ENCODE measurements at regions not wholly inside any gene's neighbourhood (a gene's known extent, or its start where the extent isn't known, plus 50 kb on each side); places are given as distances from the start of the nearest gene placed in this dataset.

GRCh38 chr6:119865466-119866350, 516.1 kb upstream of the MAN1A1 start:
- TF ChIP-seq FOXP2 (optimal IDR thresholded peaks at IDR 0.05; ENCODE audit: borderline replicate concordance, extremely low read depth, extremely low read length, insufficient read depth) (no peak), POLR2AphosphoS5 (IDR thresholded peaks at IDR 0.05; ENCODE audit: low read depth, low read length) (no peak), REST (IDR thresholded peaks at IDR 0.05; ENCODE audit: insufficient read depth in 1 of 2, low read depth in 2 of 2, low read length in 2 of 2) (no peak), TAF1 (IDR thresholded peaks at IDR 0.05; ENCODE audit: borderline replicate concordance, insufficient read depth, low read length) (no peak), SIN3A (IDR thresholded peaks at IDR 0.05; ENCODE audit: borderline replicate concordance, insufficient read depth, low read length) (no peak)

DNA sequence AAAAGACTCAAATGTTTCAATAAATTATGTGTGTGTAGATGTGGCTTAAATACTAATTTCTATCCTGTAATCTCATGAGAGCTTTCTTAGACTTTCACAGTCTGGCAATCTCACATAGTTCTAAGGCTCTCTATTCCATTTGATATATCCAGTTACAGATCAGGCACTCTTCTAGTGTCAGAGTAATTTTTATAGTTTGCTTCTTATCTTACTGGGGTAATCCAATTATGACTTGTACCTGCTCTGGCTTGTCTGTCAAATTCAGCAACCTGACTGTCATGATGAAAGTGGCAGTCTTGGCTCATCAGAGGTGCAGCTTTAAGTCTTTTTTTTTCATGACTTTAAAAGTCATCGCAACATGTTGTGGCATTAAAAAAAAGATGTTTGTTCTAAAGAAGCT, 513.2 kb upstream of the MAN1A1 start:
- no peak for TF ChIP-seq FOXP2 (optimal IDR thresholded peaks at IDR 0.05; ENCODE audit: borderline replicate concordance, extremely low read depth, extremely low read length, insufficient read depth)
- no peak for TF ChIP-seq SIN3A (IDR thresholded peaks at IDR 0.05; ENCODE audit: borderline replicate concordance, insufficient read depth, low read length)
- TF ChIP-seq TAF1 (IDR thresholded peaks at IDR 0.05; ENCODE audit: borderline replicate concordance, insufficient read depth, low read length): no peak
- no peak for TF ChIP-seq REST (IDR thresholded peaks at IDR 0.05; ENCODE audit: insufficient read depth in 1 of 2, low read depth in 2 of 2, low read length in 2 of 2)
- TF ChIP-seq POLR2AphosphoS5 (IDR thresholded peaks at IDR 0.05; ENCODE audit: low read depth, low read length): no peak

DNA sequence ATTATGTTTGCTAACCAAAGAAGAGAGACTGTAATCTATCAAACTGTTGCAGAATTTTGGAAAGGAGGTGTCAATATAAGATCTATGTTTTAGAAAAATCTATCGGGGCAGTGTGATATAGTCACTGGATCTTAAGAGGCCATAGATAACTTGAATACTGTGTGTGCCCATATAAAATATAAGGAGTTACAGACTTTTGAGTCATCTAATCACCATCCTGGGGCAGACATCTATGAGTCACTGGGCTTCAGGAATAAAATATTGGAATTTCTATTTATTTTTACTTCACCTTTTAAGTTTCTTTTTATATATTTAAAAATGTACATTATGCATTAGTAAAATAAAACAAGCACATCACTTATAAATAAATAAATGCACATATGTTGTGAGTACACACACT, 509.3 kb upstream of the MAN1A1 start:
- TF ChIP-seq FOXP2 (optimal IDR thresholded peaks at IDR 0.05; ENCODE audit: borderline replicate concordance, extremely low read depth, extremely low read length, insufficient read depth) (no peak), REST (IDR thresholded peaks at IDR 0.05; ENCODE audit: insufficient read depth in 1 of 2, low read depth in 2 of 2, low read length in 2 of 2) (no peak), POLR2AphosphoS5 (IDR thresholded peaks at IDR 0.05; ENCODE audit: low read depth, low read length) (no peak), SIN3A (IDR thresholded peaks at IDR 0.05; ENCODE audit: borderline replicate concordance, insufficient read depth, low read length) (no peak), TAF1 (IDR thresholded peaks at IDR 0.05; ENCODE audit: borderline replicate concordance, insufficient read depth, low read length) (no peak)

- no peak for TF ChIP-seq TAF1 (IDR thresholded peaks at IDR 0.05; ENCODE audit: borderline replicate concordance, insufficient read depth, low read length)
- no peak for TF ChIP-seq SIN3A (IDR thresholded peaks at IDR 0.05; ENCODE audit: borderline replicate concordance, insufficient read depth, low read length)
- no peak for TF ChIP-seq POLR2AphosphoS5 (IDR thresholded peaks at IDR 0.05; ENCODE audit: low read depth, low read length)
- no peak for TF ChIP-seq REST (IDR thresholded peaks at IDR 0.05; ENCODE audit: insufficient read depth in 1 of 2, low read depth in 2 of 2, low read length in 2 of 2)
- TF ChIP-seq FOXP2 (optimal IDR thresholded peaks at IDR 0.05; ENCODE audit: borderline replicate concordance, extremely low read depth, extremely low read length, insufficient read depth): no peak
Observed at GRCh38 chr6:119856136-119856535, 506.6 kb upstream of the MAN1A1 start.

Data from PFSK-1 (cell line).